Lower lobe of right lung (tissue), 2 donors: ENCODE measurements at regions not wholly inside any gene's neighbourhood (a gene's known extent, or its start where the extent isn't known, plus 50 kb on each side); places are given as distances from the start of the nearest gene placed in this dataset.
A peak's percentile ranks its signal among the peaks of the same experiment; 100 is the strongest.
"Not testable (repeated sequence)": the region's sequence is repeated elsewhere in the genome, so short reads cannot be mapped to it uniquely, and the experiment has no call there.

Experiments
- ATAC-seq, 2 donors: fragments of 200-7000 bp; cut with Tn5 transposase; one replicate each; pipeline ENCODE4 v1.9.1; 2020 to 2022; ENCODE audit warnings: mild to moderate bottlenecking in 2 of 2, moderate library complexity in 2 of 2
- DNase-seq: peaks from one replicate; pipeline ENCODE4 v3.0.0-alpha.2; 2020
- H3K27ac ChIP-seq: fragments of 200-600 bp; one replicate; pipeline ENCODE4 v1.8.0; 2022
- H3K27me3 ChIP-seq: fragments of 200-600 bp; one replicate; pipeline ENCODE4 v1.8.0; 2022; ENCODE audit warnings: low read depth
- H3K36me3 ChIP-seq: fragments of 200-600 bp; one replicate; pipeline ENCODE4 v1.8.0; 2022; ENCODE audit warnings: mild to moderate bottlenecking
- H3K4me1 ChIP-seq: fragments of 200-600 bp; one replicate; pipeline ENCODE4 v1.8.0; 2022
- H3K4me3 ChIP-seq: fragments of 200-600 bp; one replicate; pipeline ENCODE4 v1.8.0; 2022; ENCODE audit warnings: mild to moderate bottlenecking
- H3K9me3 ChIP-seq: fragments of 200-600 bp; one replicate; pipeline ENCODE4 v1.8.0; 2022
- intact Hi-C: fragments of 100-400 bp; cut with DNase I; formaldehyde crosslinking; loops from one replicate; pipeline ENCODE4 v1.11.0; 2022
- TF ChIP-seq, protein P1 (sequence below): fragments of 200-600 bp; IDR thresholded peaks from one replicate; pipeline ENCODE4 v1.8.0; 2022; ENCODE audit warnings: antibody characterized with exemption, mild to moderate bottlenecking
- donor health status: DM: no; HTN: yes; CAD: no; lungs with severe emphysema.

- TF ChIP-seq, protein P1, sequence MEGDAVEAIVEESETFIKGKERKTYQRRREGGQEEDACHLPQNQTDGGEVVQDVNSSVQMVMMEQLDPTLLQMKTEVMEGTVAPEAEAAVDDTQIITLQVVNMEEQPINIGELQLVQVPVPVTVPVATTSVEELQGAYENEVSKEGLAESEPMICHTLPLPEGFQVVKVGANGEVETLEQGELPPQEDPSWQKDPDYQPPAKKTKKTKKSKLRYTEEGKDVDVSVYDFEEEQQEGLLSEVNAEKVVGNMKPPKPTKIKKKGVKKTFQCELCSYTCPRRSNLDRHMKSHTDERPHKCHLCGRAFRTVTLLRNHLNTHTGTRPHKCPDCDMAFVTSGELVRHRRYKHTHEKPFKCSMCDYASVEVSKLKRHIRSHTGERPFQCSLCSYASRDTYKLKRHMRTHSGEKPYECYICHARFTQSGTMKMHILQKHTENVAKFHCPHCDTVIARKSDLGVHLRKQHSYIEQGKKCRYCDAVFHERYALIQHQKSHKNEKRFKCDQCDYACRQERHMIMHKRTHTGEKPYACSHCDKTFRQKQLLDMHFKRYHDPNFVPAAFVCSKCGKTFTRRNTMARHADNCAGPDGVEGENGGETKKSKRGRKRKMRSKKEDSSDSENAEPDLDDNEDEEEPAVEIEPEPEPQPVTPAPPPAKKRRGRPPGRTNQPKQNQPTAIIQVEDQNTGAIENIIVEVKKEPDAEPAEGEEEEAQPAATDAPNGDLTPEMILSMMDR = no peak
- no peak for DNase-seq
- Histone ChIP-seq H3K27me3 (no peaks in the 10 kb centered on the region), H3K27ac (no peak overlapping the region), H3K4me1 (no peaks in the 10 kb centered on the region), H3K4me3 (no peak overlapping the region), H3K9me3 (no peaks in the 10 kb centered on the region), H3K36me3 (no peaks in the 10 kb centered on the region)
- intact Hi-C loops = no loop called here
- ATAC-seq = no peak
Observed at GRCh38 chr14:65981192-65981843, 504.9 kb upstream of the CCDC196 start.

GRCh38 chr14:65986041-65986440, 500.1 kb upstream of the CCDC196 start:
- intact Hi-C loops = no loop called here

GRCh38 chr14:65989981-65990380, 496.2 kb upstream of the CCDC196 start:
- intact Hi-C loops = no loop called here
- no peaks in the 10 kb centered on the region for H3K27me3 ChIP-seq
- DNase-seq = no peak
- no peaks in the 10 kb centered on the region for H3K9me3 ChIP-seq
- H3K4me3 ChIP-seq = no peak overlapping the region
- H3K4me1 ChIP-seq = no peaks in the 10 kb centered on the region
- H3K36me3 ChIP-seq = no peaks in the 10 kb centered on the region
- TF ChIP-seq, protein P1 = no peak
- ATAC-seq = no peak
- H3K27ac ChIP-seq = no peak overlapping the region

More at GRCh38 chr14:65986041-65986440, 500.1 kb upstream of the CCDC196 start:
- no peaks in the 10 kb centered on the region for H3K9me3 ChIP-seq
- H3K36me3 ChIP-seq = no peaks in the 10 kb centered on the region
- ATAC-seq = no peak
- no peak for DNase-seq
- H3K27me3 ChIP-seq = no peaks in the 10 kb centered on the region
- no peak overlapping the region for H3K4me3 ChIP-seq
- no peak overlapping the region for H3K27ac ChIP-seq
- no peaks in the 10 kb centered on the region for H3K4me1 ChIP-seq
- TF ChIP-seq, protein P1 = no peak

DNA sequence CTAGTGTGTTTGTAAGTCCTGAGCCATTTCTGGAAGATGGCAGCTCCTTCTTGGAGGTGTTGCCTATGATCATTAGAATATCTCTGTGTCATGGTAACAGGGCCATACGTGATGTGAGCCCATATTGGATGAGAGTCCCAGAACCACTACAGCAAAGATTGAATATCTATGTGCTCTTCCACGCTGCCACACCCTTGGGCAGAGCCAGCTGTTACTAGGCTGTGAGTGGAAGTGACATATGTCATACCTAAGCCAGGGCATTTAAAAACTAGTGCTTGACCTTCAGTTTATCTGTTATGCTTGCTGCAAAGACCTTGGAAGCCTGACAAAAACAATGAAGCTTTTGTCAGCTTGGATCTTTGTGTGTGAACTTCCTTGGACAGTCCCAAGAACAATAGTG, 495.1 kb upstream of the CCDC196 start:
- DNase-seq (no peak), ATAC-seq (no peak)
- intact Hi-C loops = no loop called here
- no peaks in the 10 kb centered on the region for H3K27me3 ChIP-seq
- no peaks in the 10 kb centered on the region for H3K9me3 ChIP-seq
- no peaks in the 10 kb centered on the region for H3K36me3 ChIP-seq
- no peaks in the 10 kb centered on the region for H3K4me1 ChIP-seq
- H3K4me3 ChIP-seq = no peak overlapping the region
- no peak overlapping the region for H3K27ac ChIP-seq
- TF ChIP-seq, protein P1 = no peak

GRCh38 chr14:65991935-65992334, 494.2 kb upstream of the CCDC196 start:
- H3K9me3 ChIP-seq, ATAC-seq, H3K36me3 ChIP-seq, H3K27me3 ChIP-seq, DNase-seq, H3K4me3 ChIP-seq, H3K27ac ChIP-seq, H3K4me1 ChIP-seq, intact Hi-C loops: not testable (repeated sequence)

DNA sequence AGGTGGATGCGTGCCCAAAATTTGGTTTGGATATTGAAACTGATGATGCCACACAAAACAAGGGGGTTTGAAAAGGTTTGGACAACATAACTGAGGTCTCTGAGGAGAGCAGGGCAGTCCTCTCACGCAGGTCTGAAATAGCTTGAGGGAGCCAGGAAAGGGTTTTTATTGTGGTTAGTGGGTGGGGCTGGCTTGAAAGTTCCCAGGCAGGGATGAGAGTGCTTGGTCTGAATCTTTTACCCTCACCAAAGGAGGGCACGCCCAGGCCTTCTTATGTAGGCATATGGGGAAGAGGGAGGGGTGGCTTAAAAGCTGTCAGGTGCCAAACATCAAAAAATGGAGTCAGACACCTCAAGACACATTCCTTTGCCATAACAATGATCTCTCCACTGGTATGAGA, 493.1 kb upstream of the CCDC196 start:
- intact Hi-C loops = no loop called here
- no peak overlapping the region for H3K27ac ChIP-seq
- H3K4me3 ChIP-seq = no peak overlapping the region
- no peaks in the 10 kb centered on the region for H3K36me3 ChIP-seq
- ATAC-seq = peak in 1 of 2 donors; percentile 25
- H3K9me3 ChIP-seq = no peaks in the 10 kb centered on the region
- no peaks in the 10 kb centered on the region for H3K4me1 ChIP-seq
- no peak for DNase-seq
- H3K27me3 ChIP-seq = no peaks in the 10 kb centered on the region
- TF ChIP-seq, protein P1 = no peak
